Natural killer cell (primary cell): ENCODE measurements at regions not wholly inside any gene's neighbourhood (a gene's known extent, or its start where the extent isn't known, plus 50 kb on each side); places are given as distances from the start of the nearest gene placed in this dataset.
"Not testable (repeated sequence)": the region's sequence is repeated elsewhere in the genome, so short reads cannot be mapped to it uniquely, and the experiment has no call there.

Experiments
- ATAC-seq, 3 donors: fragments of 150-1000 bp in 2 of 3; fragments of 200-7000 bp in 1 of 3; cut with Tn5 transposase; 1 replicate in 1 of 3; 2 replicates in 2 of 3; pipeline ENCODE4 v1.10.0; 2021; ENCODE audit warnings: mild to moderate bottlenecking in 2 of 3, moderate library complexity in 2 of 3
- DNase-seq, 2 donors: peaks; one replicate each; pipeline versions ENCODE4 v3.0.0 to v3.0.0-alpha.2; 2013 to 2021; ENCODE audit warnings: mixed read lengths in 1 of 2
- H3K27ac ChIP-seq: one replicate; pipeline ENCODE4 v1.5.1; 2013; ENCODE audit warnings: mild to moderate bottlenecking, low read length
- H3K27me3 ChIP-seq: one replicate; pipeline ENCODE4 v1.6.1; 2013; ENCODE audit warnings: low read length; ENCODE audit not compliant: control insufficient read depth, insufficient read depth
- H3K36me3 ChIP-seq: one replicate; pipeline ENCODE4 v1.6.1; 2013; ENCODE audit warnings: low read length; ENCODE audit not compliant: control insufficient read depth, insufficient read depth
- H3K4me1 ChIP-seq: one replicate; pipeline ENCODE4 v1.6.1; 2013; ENCODE audit warnings: low read length; ENCODE audit not compliant: control insufficient read depth, insufficient read depth
- H3K4me3 ChIP-seq: one replicate; pipeline ENCODE4 v1.5.1; 2013; ENCODE audit warnings: low read length
- H3K9me3 ChIP-seq: one replicate; pipeline ENCODE4 v1.6.1; 2013; ENCODE audit warnings: low read length; ENCODE audit not compliant: control insufficient read depth, insufficient read depth
- H3K27ac Mint-ChIP-seq, 2 donors: one replicate each; pipeline ENCODE4 v1.8.0; 2022; ENCODE audit warnings: mild to moderate bottlenecking in 2 of 2, mixed read lengths in 2 of 2, moderate library complexity in 1 of 2
- H3K27me3 Mint-ChIP-seq, 2 donors: one replicate each; pipeline ENCODE4 v1.8.0; 2022; ENCODE audit warnings: low read depth in 2 of 2, mixed read lengths in 2 of 2
- H3K36me3 Mint-ChIP-seq: one replicate; pipeline ENCODE4 v1.8.0; 2022; ENCODE audit warnings: mixed read lengths
- H3K4me1 Mint-ChIP-seq, 2 donors: one replicate each; pipeline ENCODE4 v1.8.0; 2022; ENCODE audit warnings: mixed read lengths in 2 of 2
- H3K4me3 Mint-ChIP-seq: one replicate; pipeline ENCODE4 v1.8.0; 2022; ENCODE audit warnings: mild to moderate bottlenecking, moderate library complexity, mixed read lengths
- H3K9me3 Mint-ChIP-seq, 2 donors: one replicate each; pipeline ENCODE4 v1.8.0; 2022; ENCODE audit warnings: mixed read lengths in 2 of 2
- CTCF ChIP-seq: fragments of 200-600 bp; IDR thresholded peaks from one replicate; pipeline ENCODE4 v1.8.0; 2022; ENCODE audit warnings: antibody characterized with exemption
- WGBS: methylation state at CpG from one replicate; pipeline ENCODE4 v1.1.7; 2013; ENCODE audit warnings: missing lambda C conversion rate; ENCODE audit not compliant: insufficient coverage; 5-methylcytosine and 5-hydroxymethylcytosine counted together
- intact Hi-C: fragments of 100-400 bp; cut with micrococcal nuclease; formaldehyde crosslinking; loops from one replicate; pipeline ENCODE4 v1.14.2; 2022

GRCh38 chr3:166864473-166865467 lies 515.3 kb downstream of the ZBBX start:
- Mint-ChIP-seq H3K27me3 (no peaks in the 10 kb centered on the region), H3K9me3 (peaks cover 9% of the 10 kb centered on the region in 2 donors), H3K4me1 (no peaks in the 10 kb centered on the region), H3K27ac (no peak overlapping the region), H3K4me3 (no peak overlapping the region), H3K36me3 (peaks cover 4% of the 10 kb centered on the region)
- H3K27ac ChIP-seq = no peak overlapping the region
- no peak overlapping the region for H3K4me3 ChIP-seq
- no peaks in the 10 kb centered on the region for H3K27me3 ChIP-seq
- no peaks in the 10 kb centered on the region for H3K4me1 ChIP-seq
- H3K9me3 ChIP-seq = peaks cover 17% of the 10 kb centered on the region
- TF ChIP-seq CTCF = no peak
- no peaks in the 10 kb centered on the region for H3K36me3 ChIP-seq
- ATAC-seq = no peak
- intact Hi-C loops = no loop called here
- WGBS = 74% methylated on average over 10 of the region's 10 CpGs
- no peak for DNase-seq

- Mint-ChIP-seq H3K27me3 (no peaks in the 10 kb centered on the region), H3K27ac (no peak overlapping the region), H3K36me3 (peaks cover 4% of the 10 kb centered on the region), H3K4me1 (no peaks in the 10 kb centered on the region), H3K9me3 (peaks cover 4 to 15% of the 10 kb centered on the region in 2 donors), H3K4me3 (no peak overlapping the region)
- no peak for TF ChIP-seq CTCF
- Histone ChIP-seq H3K27me3 (no peaks in the 10 kb centered on the region), H3K4me1 (no peaks in the 10 kb centered on the region), H3K9me3 (peaks cover 7% of the 10 kb centered on the region), H3K4me3 (no peak overlapping the region), H3K27ac (no peak overlapping the region), H3K36me3 (no peaks in the 10 kb centered on the region)
- intact Hi-C loops = no loop called here
- 71% methylated on average over 2 of the region's 2 CpGs for WGBS
- ATAC-seq (no peak), DNase-seq (no peak)
Measured at GRCh38 chr3:166860217-166860616, 519.9 kb downstream of the ZBBX start.

- intact Hi-C loops = no loop called here
- no peaks in the 10 kb centered on the region for H3K27me3 Mint-ChIP-seq
- DNase-seq (no peak), ATAC-seq (no peak)
- H3K36me3 ChIP-seq = no peaks in the 10 kb centered on the region
- H3K4me3 ChIP-seq = no peak overlapping the region
- H3K27ac Mint-ChIP-seq = no peak overlapping the region
- no peaks in the 10 kb centered on the region for H3K4me1 Mint-ChIP-seq
- H3K4me3 Mint-ChIP-seq = no peak overlapping the region
- H3K27me3 ChIP-seq = no peaks in the 10 kb centered on the region
- no peak overlapping the region for H3K27ac ChIP-seq
- TF ChIP-seq CTCF = no peak
- H3K9me3 Mint-ChIP-seq = peaks cover 14 to 15% of the 10 kb centered on the region in 2 donors
- H3K36me3 Mint-ChIP-seq = peaks cover 12% of the 10 kb centered on the region
- no peaks in the 10 kb centered on the region for H3K4me1 ChIP-seq
- H3K9me3 ChIP-seq = peaks cover 3% of the 10 kb centered on the region
Measured at GRCh38 chr3:166844329-166844728, 535.8 kb downstream of the ZBBX start.

GRCh38 chr3:166842784-166843183 lies 537.3 kb downstream of the ZBBX start:
- H3K27ac Mint-ChIP-seq, H3K36me3 ChIP-seq, H3K4me1 Mint-ChIP-seq, intact Hi-C loops, H3K9me3 Mint-ChIP-seq, H3K27ac ChIP-seq, ATAC-seq, H3K4me3 ChIP-seq, H3K27me3 ChIP-seq, H3K4me1 ChIP-seq, H3K4me3 Mint-ChIP-seq, DNase-seq, H3K9me3 ChIP-seq, H3K27me3 Mint-ChIP-seq: not testable (repeated sequence)
- WGBS = 94% methylated on average over 25 of the region's 25 CpGs
- H3K36me3 Mint-ChIP-seq = peaks cover 12% of the 10 kb centered on the region
